ENCODE measurements at regions not wholly inside any gene's neighbourhood (a gene's known extent, or its start where the extent isn't known, plus 50 kb on each side); places are given as distances from the start of the nearest gene placed in this dataset.

DNA sequence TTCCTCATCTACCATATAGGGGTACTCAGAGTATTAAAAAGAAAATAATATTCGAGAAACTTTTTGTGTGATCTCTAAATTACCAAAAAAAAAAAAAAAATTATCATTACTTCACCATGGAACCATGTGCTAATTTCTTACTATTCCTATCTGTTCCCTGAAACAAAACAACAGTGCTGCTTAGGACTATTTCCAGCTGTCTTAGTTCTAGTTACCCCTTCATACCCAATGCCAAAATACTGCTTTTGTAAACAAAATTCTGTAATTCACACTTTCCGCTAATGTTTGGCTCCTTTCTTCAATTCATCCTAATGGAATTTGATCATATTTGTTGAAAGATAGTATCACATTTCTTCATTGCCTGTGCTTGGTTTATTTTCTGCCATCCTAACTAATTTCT lies 470.2 kb downstream of the BTG1 start:
- FAIRE-seq, result no peak
- Histone ChIP-seq H3K27me3 (ENCODE audit: control insufficient read depth, insufficient read depth, low read length) (no peaks in the 10 kb centered on the region), H3K36me3 (ENCODE audit: control insufficient read depth, insufficient read depth, low read length) (no peaks in the 10 kb centered on the region), H3K4me3 (ENCODE audit: low read depth, low read length) (no peak overlapping the region)
- DNase-seq (ENCODE audit: low read depth), result no peak
- TF ChIP-seq, protein P1, sequence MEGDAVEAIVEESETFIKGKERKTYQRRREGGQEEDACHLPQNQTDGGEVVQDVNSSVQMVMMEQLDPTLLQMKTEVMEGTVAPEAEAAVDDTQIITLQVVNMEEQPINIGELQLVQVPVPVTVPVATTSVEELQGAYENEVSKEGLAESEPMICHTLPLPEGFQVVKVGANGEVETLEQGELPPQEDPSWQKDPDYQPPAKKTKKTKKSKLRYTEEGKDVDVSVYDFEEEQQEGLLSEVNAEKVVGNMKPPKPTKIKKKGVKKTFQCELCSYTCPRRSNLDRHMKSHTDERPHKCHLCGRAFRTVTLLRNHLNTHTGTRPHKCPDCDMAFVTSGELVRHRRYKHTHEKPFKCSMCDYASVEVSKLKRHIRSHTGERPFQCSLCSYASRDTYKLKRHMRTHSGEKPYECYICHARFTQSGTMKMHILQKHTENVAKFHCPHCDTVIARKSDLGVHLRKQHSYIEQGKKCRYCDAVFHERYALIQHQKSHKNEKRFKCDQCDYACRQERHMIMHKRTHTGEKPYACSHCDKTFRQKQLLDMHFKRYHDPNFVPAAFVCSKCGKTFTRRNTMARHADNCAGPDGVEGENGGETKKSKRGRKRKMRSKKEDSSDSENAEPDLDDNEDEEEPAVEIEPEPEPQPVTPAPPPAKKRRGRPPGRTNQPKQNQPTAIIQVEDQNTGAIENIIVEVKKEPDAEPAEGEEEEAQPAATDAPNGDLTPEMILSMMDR (IDR thresholded peaks at IDR 0.05; ENCODE audit: insufficient read depth, low read length, severe bottlenecking), result no peak

DNA sequence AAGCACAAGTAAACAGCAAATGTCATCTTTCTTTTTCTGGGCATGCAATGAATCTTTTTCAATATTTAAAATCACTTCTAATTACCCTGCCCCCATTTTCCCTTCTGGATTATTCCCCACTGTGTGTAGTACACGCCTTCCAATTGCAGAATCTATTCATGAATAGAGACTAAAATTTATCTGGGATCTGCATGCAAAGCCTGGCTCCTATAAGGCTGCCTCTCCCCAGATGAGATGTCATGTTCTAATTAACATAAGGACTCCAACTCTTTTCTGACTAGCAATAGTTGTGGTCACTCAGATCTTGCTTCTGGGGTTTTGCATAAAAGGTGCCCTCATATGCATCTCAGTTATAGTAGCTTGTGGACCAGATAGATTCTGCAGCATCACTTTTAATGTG lies 473.5 kb downstream of the BTG1 start:
- no peak for FAIRE-seq
- DNase-seq (ENCODE audit: low read depth), result no peak
- Histone ChIP-seq H3K36me3 (ENCODE audit: control insufficient read depth, insufficient read depth, low read length) (no peaks in the 10 kb centered on the region), H3K4me3 (ENCODE audit: low read depth, low read length) (no peak overlapping the region), H3K27me3 (ENCODE audit: control insufficient read depth, insufficient read depth, low read length) (no peaks in the 10 kb centered on the region)
- TF ChIP-seq, protein P1 (IDR thresholded peaks at IDR 0.05; ENCODE audit: insufficient read depth, low read length, severe bottlenecking), result no peak

DNA sequence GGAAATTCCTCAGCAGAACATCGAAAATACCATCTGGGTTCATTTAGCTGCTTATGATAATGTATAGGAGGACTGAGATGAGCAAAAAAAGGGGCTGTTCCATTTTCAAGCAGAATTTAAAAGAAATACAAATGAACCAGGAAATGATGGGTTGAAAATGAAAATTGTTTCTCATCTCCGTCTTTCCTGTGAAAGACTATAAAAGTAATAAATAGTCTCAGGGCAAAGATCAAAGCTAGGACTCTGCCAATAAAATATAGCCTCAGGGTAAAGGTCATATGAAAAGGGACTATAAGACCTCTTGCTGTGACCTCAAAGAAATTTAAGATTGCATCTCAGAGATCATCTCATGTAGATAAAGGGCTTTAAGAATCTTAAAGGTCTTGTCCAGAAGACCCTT lies 478.0 kb downstream of the BTG1 start:
- H3K36me3 ChIP-seq (ENCODE audit: control insufficient read depth, insufficient read depth, low read length), result no peaks in the 10 kb centered on the region
- no peak overlapping the region for H3K4me3 ChIP-seq (ENCODE audit: low read depth, low read length)
- DNase-seq (ENCODE audit: low read depth) (no peak), FAIRE-seq (no peak)
- no peaks in the 10 kb centered on the region for H3K27me3 ChIP-seq (ENCODE audit: control insufficient read depth, insufficient read depth, low read length)
- TF ChIP-seq, protein P1 (IDR thresholded peaks at IDR 0.05; ENCODE audit: insufficient read depth, low read length, severe bottlenecking), result no peak

DNA sequence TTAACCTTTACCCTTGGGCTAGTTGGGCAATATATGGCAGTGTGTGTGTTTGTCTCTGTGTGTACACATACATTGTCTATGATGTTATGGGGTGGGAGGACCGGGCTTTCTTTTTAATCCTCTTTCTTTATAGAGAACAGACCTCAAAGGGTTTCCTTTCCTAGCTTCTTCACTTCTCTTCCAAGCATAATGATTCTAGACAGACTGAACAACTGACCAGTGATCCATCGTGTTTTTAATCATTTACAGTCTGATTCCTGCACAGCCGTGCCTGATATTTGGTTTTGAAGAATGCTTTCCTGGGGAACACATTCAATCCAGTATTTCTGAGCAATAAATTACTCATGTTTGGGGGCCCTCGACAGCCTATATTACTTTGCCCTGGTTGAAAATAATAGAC lies 481.1 kb upstream of the DCN start:
- no peaks in the 10 kb centered on the region for H3K27me3 ChIP-seq (ENCODE audit: control insufficient read depth, insufficient read depth, low read length)
- no peak for DNase-seq (ENCODE audit: low read depth)
- TF ChIP-seq, protein P1 (IDR thresholded peaks at IDR 0.05; ENCODE audit: insufficient read depth, low read length, severe bottlenecking), result no peak
- no peak for FAIRE-seq
- no peaks in the 10 kb centered on the region for H3K36me3 ChIP-seq (ENCODE audit: control insufficient read depth, insufficient read depth, low read length)
- no peak overlapping the region for H3K4me3 ChIP-seq (ENCODE audit: low read depth, low read length)

DNA sequence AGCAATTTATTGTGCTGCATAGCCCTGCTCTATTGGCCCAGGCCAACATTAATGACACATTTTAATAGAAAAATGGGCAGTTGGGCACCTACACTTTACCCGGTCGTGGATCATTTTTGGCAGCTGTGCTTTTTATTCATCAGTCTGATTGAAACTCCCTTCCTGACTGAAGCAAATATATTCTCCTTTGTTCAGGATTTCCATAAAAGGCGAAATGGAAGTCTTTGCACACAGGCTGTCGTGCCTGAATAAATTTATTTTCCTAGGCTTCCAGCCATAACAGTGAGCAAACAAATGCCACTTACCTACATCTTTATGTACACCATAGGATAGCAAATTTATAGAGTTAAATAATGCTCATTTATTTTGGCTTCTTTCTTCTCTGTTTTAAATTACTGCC lies 480.7 kb upstream of the DCN start:
- TF ChIP-seq, protein P1 (IDR thresholded peaks at IDR 0.05; ENCODE audit: insufficient read depth, low read length, severe bottlenecking), result no peak
- no peaks in the 10 kb centered on the region for H3K36me3 ChIP-seq (ENCODE audit: control insufficient read depth, insufficient read depth, low read length)
- H3K4me3 ChIP-seq (ENCODE audit: low read depth, low read length), result no peak overlapping the region
- FAIRE-seq (no peak), DNase-seq (ENCODE audit: low read depth) (no peak)
- H3K27me3 ChIP-seq (ENCODE audit: control insufficient read depth, insufficient read depth, low read length), result no peaks in the 10 kb centered on the region

DNA sequence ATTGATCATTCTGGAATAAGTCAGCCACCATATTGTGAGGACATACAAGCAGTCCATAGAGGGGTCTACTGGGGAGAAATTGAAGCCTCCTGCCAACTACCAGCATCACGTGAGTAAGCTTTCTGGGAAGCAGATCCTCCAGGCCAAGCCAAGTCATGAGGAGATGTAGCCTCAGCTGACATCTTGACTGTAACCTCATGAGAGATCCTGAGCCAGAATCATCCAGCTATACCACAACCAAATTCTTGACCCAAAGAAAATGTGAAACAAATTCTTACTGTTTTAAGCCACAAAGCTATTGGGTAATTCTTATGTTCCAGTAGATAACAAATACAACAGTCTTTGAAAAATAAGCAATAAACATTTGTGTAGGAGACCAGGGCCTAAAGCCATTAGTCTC lies 479.4 kb upstream of the DCN start:
- FAIRE-seq, result no peak
- no peaks in the 10 kb centered on the region for H3K27me3 ChIP-seq (ENCODE audit: control insufficient read depth, insufficient read depth, low read length)
- H3K36me3 ChIP-seq (ENCODE audit: control insufficient read depth, insufficient read depth, low read length), result no peaks in the 10 kb centered on the region
- no peak overlapping the region for H3K4me3 ChIP-seq (ENCODE audit: low read depth, low read length)
- TF ChIP-seq, protein P1 (IDR thresholded peaks at IDR 0.05; ENCODE audit: insufficient read depth, low read length, severe bottlenecking), result no peak
- DNase-seq (ENCODE audit: low read depth), result no peak

All from bronchial epithelial cell (primary cell).